ENCODE measurements at regions not wholly inside any gene's neighbourhood (a gene's known extent, or its start where the extent isn't known, plus 50 kb on each side); places are given as distances from the start of the nearest gene placed in this dataset.

DNA sequence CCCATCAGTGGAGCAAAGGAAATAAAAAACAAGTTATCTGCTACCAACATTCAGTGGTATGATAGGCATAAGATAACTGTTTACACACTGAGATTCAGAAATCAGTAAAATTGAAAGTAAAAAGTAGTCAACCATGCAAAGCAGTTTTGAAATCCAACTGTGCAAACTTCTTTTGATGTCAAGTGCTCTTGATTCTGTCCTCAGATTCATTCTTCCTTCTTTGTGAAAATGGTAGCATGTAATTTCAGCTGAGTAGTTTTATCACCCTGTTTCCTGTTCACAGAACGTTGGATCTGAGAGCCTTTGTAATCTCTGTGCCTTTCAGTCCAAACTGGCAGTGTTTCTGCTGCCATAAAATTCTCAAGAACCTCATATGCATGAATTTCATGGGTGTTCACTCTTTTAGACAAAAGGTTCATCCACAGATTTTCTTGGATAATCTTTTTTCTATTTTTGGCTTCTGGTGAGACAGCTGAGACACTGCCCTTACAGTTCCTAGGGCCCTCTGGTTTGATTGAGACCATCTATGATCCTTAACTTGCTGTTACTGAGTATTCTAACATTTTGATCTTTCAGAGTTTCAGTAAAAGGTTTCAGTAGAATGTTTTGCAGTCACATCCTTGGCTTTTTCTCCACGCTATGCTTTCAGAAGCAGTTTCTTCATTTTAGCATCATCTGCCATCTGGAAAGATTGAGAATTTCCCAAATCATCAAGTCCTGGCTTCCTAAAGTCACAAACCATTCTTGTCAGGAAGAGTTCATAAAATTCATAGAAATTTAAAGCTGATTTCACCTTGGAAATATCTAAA, 272.3 kb upstream of the EPHA4 start:
- no peaks in the 10 kb centered on the region for H3K9me3 ChIP-seq (ENCODE audit: low read depth)
- WGBS (ENCODE audit: low lambda C conversion rate, missing lambda C conversion rate) = 65% methylated on average over 2 of the region's 2 CpGs
- no peak for TF ChIP-seq EZH2phosphoT487 (IDR thresholded peaks at IDR 0.05; ENCODE audit: low read depth, severe bottlenecking, unreplicated experiment)
- no peak for TF ChIP-seq EZH2 (IDR thresholded peaks at IDR 0.05; ENCODE audit: borderline replicate concordance)
- no peak for TF ChIP-seq CTCF (IDR thresholded peaks at IDR 0.05; ENCODE audit: poor library complexity)
- no peaks in the 10 kb centered on the region for H3K79me2 ChIP-seq
- H3K4me2 ChIP-seq = no peak overlapping the region
- no peak for DNase-seq (ENCODE audit: low spot score)
- no peaks in the 10 kb centered on the region for H3K27me3 ChIP-seq
- H2AFZ ChIP-seq = no peak overlapping the region
- H3K4me1 ChIP-seq (ENCODE audit: insufficient read depth) = no peaks in the 10 kb centered on the region
- no peak overlapping the region for H3K4me3 ChIP-seq
- no peak overlapping the region for H3K27ac ChIP-seq
- no peaks in the 10 kb centered on the region for H3K36me3 ChIP-seq (replicated peaks; ENCODE audit: insufficient read depth, low read depth)
- no peaks in the 10 kb centered on the region for H4K20me1 ChIP-seq (ENCODE audit: insufficient read depth, poor library complexity, severe bottlenecking)
- H3K9me2 ChIP-seq (replicated peaks; ENCODE audit: insufficient read depth) = no peaks in the 10 kb centered on the region

DNA sequence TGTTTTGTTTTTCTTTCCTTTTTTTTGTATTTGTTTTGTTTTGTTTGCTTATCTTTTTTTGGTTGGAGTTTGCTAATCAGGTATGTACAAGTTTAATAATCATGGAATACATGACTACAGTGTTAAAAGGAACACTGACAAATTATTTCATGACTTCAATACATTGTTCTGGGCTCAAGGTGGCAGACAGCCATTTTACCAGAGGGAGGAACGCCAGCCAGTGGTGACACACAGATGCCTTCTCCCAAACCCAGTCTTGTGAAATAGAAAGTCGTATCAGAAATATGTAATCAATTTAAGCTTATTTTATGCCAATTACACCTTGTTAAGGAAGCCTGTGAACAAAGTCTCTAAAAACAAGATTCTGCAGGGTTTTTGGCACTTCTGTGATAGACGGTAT, 264.0 kb upstream of the EPHA4 start:
- no peaks in the 10 kb centered on the region for H3K27me3 ChIP-seq
- no peak for TF ChIP-seq EZH2phosphoT487 (IDR thresholded peaks at IDR 0.05; ENCODE audit: low read depth, severe bottlenecking, unreplicated experiment)
- TF ChIP-seq CTCF (IDR thresholded peaks at IDR 0.05; ENCODE audit: poor library complexity) = no peak
- no peak for TF ChIP-seq EZH2 (IDR thresholded peaks at IDR 0.05; ENCODE audit: borderline replicate concordance)
- no peaks in the 10 kb centered on the region for H3K79me2 ChIP-seq
- H2AFZ ChIP-seq = no peak overlapping the region
- H3K4me1 ChIP-seq (ENCODE audit: insufficient read depth) = no peaks in the 10 kb centered on the region
- no peak overlapping the region for H3K4me3 ChIP-seq
- 88% methylated on average over 3 of the region's 3 CpGs for WGBS (ENCODE audit: low lambda C conversion rate, missing lambda C conversion rate)
- no peaks in the 10 kb centered on the region for H3K9me3 ChIP-seq (ENCODE audit: low read depth)
- no peak overlapping the region for H3K27ac ChIP-seq
- no peak overlapping the region for H3K4me2 ChIP-seq
- H3K36me3 ChIP-seq (replicated peaks; ENCODE audit: insufficient read depth, low read depth) = no peaks in the 10 kb centered on the region
- no peaks in the 10 kb centered on the region for H3K9me2 ChIP-seq (replicated peaks; ENCODE audit: insufficient read depth)
- DNase-seq (ENCODE audit: low spot score) = no peak
- no peaks in the 10 kb centered on the region for H4K20me1 ChIP-seq (ENCODE audit: insufficient read depth, poor library complexity, severe bottlenecking)

- Histone ChIP-seq H3K27me3 (no peaks in the 10 kb centered on the region), H3K27ac (no peak overlapping the region), H3K9me3 (ENCODE audit: low read depth) (no peaks in the 10 kb centered on the region), H4K20me1 (ENCODE audit: insufficient read depth, poor library complexity, severe bottlenecking) (no peaks in the 10 kb centered on the region), H3K36me3 (replicated peaks; ENCODE audit: insufficient read depth, low read depth) (no peaks in the 10 kb centered on the region), H3K9me2 (replicated peaks; ENCODE audit: insufficient read depth) (no peaks in the 10 kb centered on the region), H3K79me2 (no peaks in the 10 kb centered on the region), H3K4me2 (no peak overlapping the region), H3K4me3 (no peak overlapping the region), H2AFZ (no peak overlapping the region), H3K4me1 (ENCODE audit: insufficient read depth) (no peaks in the 10 kb centered on the region)
- DNase-seq (ENCODE audit: low spot score) = no peak
- 77% methylated on average over 2 of the region's 2 CpGs for WGBS (ENCODE audit: low lambda C conversion rate, missing lambda C conversion rate)
- TF ChIP-seq EZH2phosphoT487 (IDR thresholded peaks at IDR 0.05; ENCODE audit: low read depth, severe bottlenecking, unreplicated experiment) = no peak
- TF ChIP-seq EZH2 (IDR thresholded peaks at IDR 0.05; ENCODE audit: borderline replicate concordance) = no peak
- no peak for TF ChIP-seq CTCF (IDR thresholded peaks at IDR 0.05; ENCODE audit: poor library complexity)
These were observed 261.9 kb upstream of the EPHA4 start for GRCh38 chr2:221833966-221834365.
